WTC11 (cell line): ENCODE measurements at regions not wholly inside any gene's neighbourhood (a gene's known extent, or its start where the extent isn't known, plus 50 kb on each side); places are given as distances from the start of the nearest gene placed in this dataset.

Source experiments
- ATAC-seq: fragments of 200-7000 bp; cut with Tn5 transposase; 2 replicates; pipeline ENCODE4 v1.10.0; 2021; ENCODE audit warnings: mild to moderate bottlenecking, moderate library complexity
- CTCF ChIA-PET: fragments of 300-600 bp; sonication (Branson Sonifier 250); formaldehyde crosslinking; loops from one replicate; lab custom pipeline; 2021; ENCODE audit warnings: antibody characterized with exemption; lab: Charles Lee
- POLR2A ChIA-PET: fragments of 350-600 bp; sonication (Branson Sonifier 250); formaldehyde crosslinking; loops from one replicate; lab custom pipeline; 2021; ENCODE audit warnings: antibody characterized with exemption; lab: Charles Lee
- DNase-seq: peaks from one replicate; pipeline ENCODE4 v3.0.0; 2021; ENCODE audit warnings: low spot score
- H3K27ac Mint-ChIP-seq: 2 replicates; pipeline ENCODE4 v1.8.0; 2021; ENCODE audit warnings: mixed read lengths
- H3K27me3 Mint-ChIP-seq: 2 replicates; pipeline ENCODE4 v1.8.0; 2021; ENCODE audit warnings: low read depth, mild to moderate bottlenecking, moderate library complexity, mixed read lengths
- H3K36me3 Mint-ChIP-seq: 2 replicates; pipeline ENCODE4 v1.8.0; 2021; ENCODE audit warnings: mixed read lengths
- H3K4me1 Mint-ChIP-seq: 2 replicates; pipeline ENCODE4 v1.8.0; 2022; ENCODE audit warnings: mixed read lengths
- H3K4me3 Mint-ChIP-seq: 2 replicates; pipeline ENCODE4 v1.8.0; 2021; ENCODE audit warnings: mild to moderate bottlenecking, moderate library complexity, mixed read lengths
- H3K9me3 Mint-ChIP-seq: 2 replicates; pipeline ENCODE4 v1.8.0; 2021; ENCODE audit warnings: mixed read lengths
- CBFB ChIP-seq: sonication (generic); formaldehyde crosslinking; IDR thresholded peaks from 2 replicates; pipeline ENCODE4 v1.8.1; 2022; ENCODE audit warnings: mild to moderate bottlenecking, low read depth, missing genetic modification reagents
- CREB1 ChIP-seq: sonication (generic); formaldehyde crosslinking; IDR thresholded peaks from 2 replicates; pipeline ENCODE4 v1.8.0; 2023; ENCODE audit warnings: mild to moderate bottlenecking, missing genetic modification reagents
- JAZF1 ChIP-seq: fragments of 250-450 bp; sonication (Bioruptor Pico); IDR thresholded peaks from 2 replicates; pipeline ENCODE4 v1.9.0; 2021; ENCODE audit warnings: moderate library complexity, mild to moderate bottlenecking, inconsistent platforms
- KAT7 ChIP-seq: sonication (generic); formaldehyde crosslinking; IDR thresholded peaks from 2 replicates; pipeline ENCODE4 v1.8.1; 2023; ENCODE audit warnings: missing genetic modification reagents, mild to moderate bottlenecking, borderline replicate concordance
- NFATC4 ChIP-seq: fragments of 250-450 bp; sonication (Bioruptor Pico); IDR thresholded peaks from 2 replicates; pipeline ENCODE4 v1.9.0; 2021; ENCODE audit warnings: mild to moderate bottlenecking
- NFE2L1 ChIP-seq: sonication (generic); formaldehyde crosslinking; IDR thresholded peaks from 2 replicates; pipeline ENCODE4 v1.8.1; 2023; ENCODE audit warnings: missing genetic modification reagents
- OVOL2 ChIP-seq: fragments of 250-450 bp; sonication (Bioruptor Pico); IDR thresholded peaks from 2 replicates; pipeline ENCODE4 v1.9.0; 2021; ENCODE audit warnings: mild to moderate bottlenecking, borderline replicate concordance
- RELA ChIP-seq: sonication (generic); formaldehyde crosslinking; IDR thresholded peaks from 2 replicates; pipeline ENCODE4 v1.8.1; 2022; ENCODE audit warnings: missing genetic modification reagents, mild to moderate bottlenecking, borderline replicate concordance
- SP1 ChIP-seq: sonication (generic); formaldehyde crosslinking; conservative IDR thresholded peaks from 2 replicates; pipeline ENCODE4 v1.8.1; 2022; ENCODE audit warnings: missing genetic modification reagents
- TF ChIP-seq, protein P1 (sequence below): sonication (generic); formaldehyde crosslinking; IDR thresholded peaks from 2 replicates; pipeline ENCODE4 v1.8.0; 2022; ENCODE audit warnings: mild to moderate bottlenecking, missing genetic modification reagents
- TF ChIP-seq, protein P2 (sequence below): fragments of 200-600 bp; IDR thresholded peaks from 2 replicates; pipeline ENCODE4 v1.8.0; 2022; ENCODE audit warnings: antibody characterized with exemption
- TF ChIP-seq, protein P3 (sequence below): fragments of 250-450 bp; sonication (Bioruptor Pico); IDR thresholded peaks from 2 replicates; pipeline ENCODE4 v1.9.0; 2021; ENCODE audit warnings: moderate library complexity, mild to moderate bottlenecking, inconsistent platforms, borderline replicate concordance
- TF ChIP-seq, protein P4 (sequence below): sonication (generic); formaldehyde crosslinking; IDR thresholded peaks from 2 replicates; pipeline ENCODE4 v1.8.1; 2022; ENCODE audit warnings: mild to moderate bottlenecking, missing genetic modification reagents, moderate library complexity, borderline replicate concordance
- TF ChIP-seq, protein P5 (sequence below): fragments of 250-450 bp; sonication (Bioruptor Pico); IDR thresholded peaks from 2 replicates; pipeline ENCODE4 v2.1.2; 2022; ENCODE audit warnings: mild to moderate bottlenecking, moderate library complexity
- TF ChIP-seq, protein P6 (sequence below): sonication (generic); formaldehyde crosslinking; IDR thresholded peaks from 2 replicates; pipeline ENCODE4 v1.8.0; 2022; ENCODE audit warnings: mild to moderate bottlenecking, missing genetic modification reagents
- TF ChIP-seq, protein P7 (sequence below): sonication (generic); formaldehyde crosslinking; IDR thresholded peaks from 2 replicates; pipeline ENCODE4 v1.8.1; 2023; ENCODE audit warnings: mild to moderate bottlenecking, missing genetic modification reagents, moderate library complexity
- TF ChIP-seq, protein P8 (sequence below): sonication (generic); formaldehyde crosslinking; IDR thresholded peaks from 2 replicates; pipeline ENCODE4 v1.8.0; 2022; ENCODE audit warnings: missing genetic modification reagents

DNA sequence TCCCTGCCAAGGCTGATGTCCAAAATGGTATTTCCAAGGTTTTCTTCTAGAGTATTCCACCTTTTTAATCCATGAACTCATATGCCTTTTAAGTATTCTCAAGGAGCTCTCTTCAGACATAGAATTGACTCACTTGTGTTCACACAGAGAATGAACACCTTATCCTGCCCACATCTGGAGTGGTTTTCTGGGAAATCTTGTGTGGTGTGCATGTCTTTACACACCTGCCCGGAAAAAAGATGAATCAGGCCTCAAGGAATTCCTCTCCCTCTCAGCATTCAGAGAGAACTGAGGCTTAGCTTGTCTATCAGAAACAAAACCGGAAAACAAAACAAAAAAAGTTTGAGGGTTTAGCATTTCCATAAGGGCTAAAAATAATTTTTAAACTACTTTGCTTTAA is 148.8 kb downstream of the TFAP2A start (continued):
- TF ChIP-seq, protein P1, sequence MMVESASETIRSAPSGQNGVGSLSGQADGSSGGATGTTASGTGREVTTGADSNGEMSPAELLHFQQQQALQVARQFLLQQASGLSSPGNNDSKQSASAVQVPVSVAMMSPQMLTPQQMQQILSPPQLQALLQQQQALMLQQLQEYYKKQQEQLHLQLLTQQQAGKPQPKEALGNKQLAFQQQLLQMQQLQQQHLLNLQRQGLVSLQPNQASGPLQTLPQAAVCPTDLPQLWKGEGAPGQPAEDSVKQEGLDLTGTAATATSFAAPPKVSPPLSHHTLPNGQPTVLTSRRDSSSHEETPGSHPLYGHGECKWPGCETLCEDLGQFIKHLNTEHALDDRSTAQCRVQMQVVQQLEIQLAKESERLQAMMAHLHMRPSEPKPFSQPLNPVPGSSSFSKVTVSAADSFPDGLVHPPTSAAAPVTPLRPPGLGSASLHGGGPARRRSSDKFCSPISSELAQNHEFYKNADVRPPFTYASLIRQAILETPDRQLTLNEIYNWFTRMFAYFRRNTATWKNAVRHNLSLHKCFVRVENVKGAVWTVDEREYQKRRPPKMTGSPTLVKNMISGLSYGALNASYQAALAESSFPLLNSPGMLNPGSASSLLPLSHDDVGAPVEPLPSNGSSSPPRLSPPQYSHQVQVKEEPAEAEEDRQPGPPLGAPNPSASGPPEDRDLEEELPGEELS (CRISPR knock-in tag) = no peak
- TF ChIP-seq, protein P2, sequence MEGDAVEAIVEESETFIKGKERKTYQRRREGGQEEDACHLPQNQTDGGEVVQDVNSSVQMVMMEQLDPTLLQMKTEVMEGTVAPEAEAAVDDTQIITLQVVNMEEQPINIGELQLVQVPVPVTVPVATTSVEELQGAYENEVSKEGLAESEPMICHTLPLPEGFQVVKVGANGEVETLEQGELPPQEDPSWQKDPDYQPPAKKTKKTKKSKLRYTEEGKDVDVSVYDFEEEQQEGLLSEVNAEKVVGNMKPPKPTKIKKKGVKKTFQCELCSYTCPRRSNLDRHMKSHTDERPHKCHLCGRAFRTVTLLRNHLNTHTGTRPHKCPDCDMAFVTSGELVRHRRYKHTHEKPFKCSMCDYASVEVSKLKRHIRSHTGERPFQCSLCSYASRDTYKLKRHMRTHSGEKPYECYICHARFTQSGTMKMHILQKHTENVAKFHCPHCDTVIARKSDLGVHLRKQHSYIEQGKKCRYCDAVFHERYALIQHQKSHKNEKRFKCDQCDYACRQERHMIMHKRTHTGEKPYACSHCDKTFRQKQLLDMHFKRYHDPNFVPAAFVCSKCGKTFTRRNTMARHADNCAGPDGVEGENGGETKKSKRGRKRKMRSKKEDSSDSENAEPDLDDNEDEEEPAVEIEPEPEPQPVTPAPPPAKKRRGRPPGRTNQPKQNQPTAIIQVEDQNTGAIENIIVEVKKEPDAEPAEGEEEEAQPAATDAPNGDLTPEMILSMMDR = no peak
- TF ChIP-seq, protein P3, sequence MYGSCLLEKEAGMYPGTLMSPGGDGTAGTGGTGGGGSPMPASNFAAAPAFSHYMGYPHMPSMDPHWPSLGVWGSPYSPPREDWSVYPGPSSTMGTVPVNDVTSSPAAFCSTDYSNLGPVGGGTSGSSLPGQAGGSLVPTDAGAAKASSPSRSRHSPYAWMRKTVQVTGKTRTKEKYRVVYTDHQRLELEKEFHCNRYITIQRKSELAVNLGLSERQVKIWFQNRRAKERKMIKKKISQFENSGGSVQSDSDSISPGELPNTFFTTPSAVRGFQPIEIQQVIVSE (CRISPR knock-in tag) = no peak
- TF ChIP-seq NFE2L1 (CRISPR knock-in tag) (no peak), KAT7 (CRISPR knock-in tag) (no peak), CBFB (CRISPR knock-in tag) (no peak), SP1 (CRISPR knock-in tag) (no peak), OVOL2 (CRISPR knock-in tag) (no peak), CREB1 (no peak), JAZF1 (CRISPR knock-in tag) (no peak)
- TF ChIP-seq, protein P4, sequence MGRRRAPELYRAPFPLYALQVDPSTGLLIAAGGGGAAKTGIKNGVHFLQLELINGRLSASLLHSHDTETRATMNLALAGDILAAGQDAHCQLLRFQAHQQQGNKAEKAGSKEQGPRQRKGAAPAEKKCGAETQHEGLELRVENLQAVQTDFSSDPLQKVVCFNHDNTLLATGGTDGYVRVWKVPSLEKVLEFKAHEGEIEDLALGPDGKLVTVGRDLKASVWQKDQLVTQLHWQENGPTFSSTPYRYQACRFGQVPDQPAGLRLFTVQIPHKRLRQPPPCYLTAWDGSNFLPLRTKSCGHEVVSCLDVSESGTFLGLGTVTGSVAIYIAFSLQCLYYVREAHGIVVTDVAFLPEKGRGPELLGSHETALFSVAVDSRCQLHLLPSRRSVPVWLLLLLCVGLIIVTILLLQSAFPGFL = no peak
- TF ChIP-seq, protein P5, sequence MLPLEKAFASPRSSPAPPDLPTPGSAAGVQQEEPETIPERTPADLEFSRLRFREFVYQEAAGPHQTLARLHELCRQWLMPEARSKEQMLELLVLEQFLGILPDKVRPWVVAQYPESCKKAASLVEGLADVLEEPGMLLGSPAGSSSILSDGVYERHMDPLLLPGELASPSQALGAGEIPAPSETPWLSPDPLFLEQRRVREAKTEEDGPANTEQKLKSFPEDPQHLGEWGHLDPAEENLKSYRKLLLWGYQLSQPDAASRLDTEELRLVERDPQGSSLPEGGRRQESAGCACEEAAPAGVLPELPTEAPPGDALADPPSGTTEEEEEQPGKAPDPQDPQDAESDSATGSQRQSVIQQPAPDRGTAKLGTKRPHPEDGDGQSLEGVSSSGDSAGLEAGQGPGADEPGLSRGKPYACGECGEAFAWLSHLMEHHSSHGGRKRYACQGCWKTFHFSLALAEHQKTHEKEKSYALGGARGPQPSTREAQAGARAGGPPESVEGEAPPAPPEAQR (CRISPR knock-in tag) = no peak
- TF ChIP-seq, protein P6, sequence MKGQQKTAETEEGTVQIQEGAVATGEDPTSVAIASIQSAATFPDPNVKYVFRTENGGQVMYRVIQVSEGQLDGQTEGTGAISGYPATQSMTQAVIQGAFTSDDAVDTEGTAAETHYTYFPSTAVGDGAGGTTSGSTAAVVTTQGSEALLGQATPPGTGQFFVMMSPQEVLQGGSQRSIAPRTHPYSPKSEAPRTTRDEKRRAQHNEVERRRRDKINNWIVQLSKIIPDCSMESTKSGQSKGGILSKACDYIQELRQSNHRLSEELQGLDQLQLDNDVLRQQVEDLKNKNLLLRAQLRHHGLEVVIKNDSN (CRISPR knock-in tag) = no peak

DNA sequence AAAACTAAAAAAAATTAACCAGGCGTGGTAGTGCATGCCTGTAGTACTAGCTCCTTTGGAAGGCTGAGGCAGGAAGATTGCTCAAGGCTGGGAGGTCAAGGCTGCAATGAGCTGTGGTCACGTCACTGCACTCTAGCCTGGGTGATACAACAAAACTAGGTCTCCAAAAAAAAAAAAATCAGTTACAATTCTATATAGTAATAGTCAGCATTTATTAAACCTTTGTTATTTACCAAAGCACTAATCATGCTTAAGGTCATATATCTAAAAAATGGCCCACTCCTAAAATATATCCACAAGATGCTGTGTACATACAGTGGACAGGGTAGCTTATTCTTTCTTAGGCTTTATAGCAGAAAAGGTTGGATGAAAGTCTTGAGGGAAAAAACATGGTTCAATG is 152.4 kb downstream of the TFAP2A start:
- Mint-ChIP-seq H3K36me3 (no peaks in the 10 kb centered on the region; the same call in 1 of the 2 replicates), H3K27me3 (no peaks in the 10 kb centered on the region), H3K9me3 (peaks cover 15% of the 10 kb centered on the region), H3K27ac (no peak overlapping the region), H3K4me1 (peaks cover 17% of the 10 kb centered on the region), H3K4me3 (no peak overlapping the region)
- no peak for DNase-seq
- TF ChIP-seq RELA (CRISPR knock-in tag) (no peak), JAZF1 (CRISPR knock-in tag) (no peak), NFATC4 (CRISPR knock-in tag) (no peak)
- TF ChIP-seq, protein P7, sequence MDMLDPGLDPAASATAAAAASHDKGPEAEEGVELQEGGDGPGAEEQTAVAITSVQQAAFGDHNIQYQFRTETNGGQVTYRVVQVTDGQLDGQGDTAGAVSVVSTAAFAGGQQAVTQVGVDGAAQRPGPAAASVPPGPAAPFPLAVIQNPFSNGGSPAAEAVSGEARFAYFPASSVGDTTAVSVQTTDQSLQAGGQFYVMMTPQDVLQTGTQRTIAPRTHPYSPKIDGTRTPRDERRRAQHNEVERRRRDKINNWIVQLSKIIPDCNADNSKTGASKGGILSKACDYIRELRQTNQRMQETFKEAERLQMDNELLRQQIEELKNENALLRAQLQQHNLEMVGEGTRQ (CRISPR knock-in tag) = no peak
- TF ChIP-seq, protein P8, sequence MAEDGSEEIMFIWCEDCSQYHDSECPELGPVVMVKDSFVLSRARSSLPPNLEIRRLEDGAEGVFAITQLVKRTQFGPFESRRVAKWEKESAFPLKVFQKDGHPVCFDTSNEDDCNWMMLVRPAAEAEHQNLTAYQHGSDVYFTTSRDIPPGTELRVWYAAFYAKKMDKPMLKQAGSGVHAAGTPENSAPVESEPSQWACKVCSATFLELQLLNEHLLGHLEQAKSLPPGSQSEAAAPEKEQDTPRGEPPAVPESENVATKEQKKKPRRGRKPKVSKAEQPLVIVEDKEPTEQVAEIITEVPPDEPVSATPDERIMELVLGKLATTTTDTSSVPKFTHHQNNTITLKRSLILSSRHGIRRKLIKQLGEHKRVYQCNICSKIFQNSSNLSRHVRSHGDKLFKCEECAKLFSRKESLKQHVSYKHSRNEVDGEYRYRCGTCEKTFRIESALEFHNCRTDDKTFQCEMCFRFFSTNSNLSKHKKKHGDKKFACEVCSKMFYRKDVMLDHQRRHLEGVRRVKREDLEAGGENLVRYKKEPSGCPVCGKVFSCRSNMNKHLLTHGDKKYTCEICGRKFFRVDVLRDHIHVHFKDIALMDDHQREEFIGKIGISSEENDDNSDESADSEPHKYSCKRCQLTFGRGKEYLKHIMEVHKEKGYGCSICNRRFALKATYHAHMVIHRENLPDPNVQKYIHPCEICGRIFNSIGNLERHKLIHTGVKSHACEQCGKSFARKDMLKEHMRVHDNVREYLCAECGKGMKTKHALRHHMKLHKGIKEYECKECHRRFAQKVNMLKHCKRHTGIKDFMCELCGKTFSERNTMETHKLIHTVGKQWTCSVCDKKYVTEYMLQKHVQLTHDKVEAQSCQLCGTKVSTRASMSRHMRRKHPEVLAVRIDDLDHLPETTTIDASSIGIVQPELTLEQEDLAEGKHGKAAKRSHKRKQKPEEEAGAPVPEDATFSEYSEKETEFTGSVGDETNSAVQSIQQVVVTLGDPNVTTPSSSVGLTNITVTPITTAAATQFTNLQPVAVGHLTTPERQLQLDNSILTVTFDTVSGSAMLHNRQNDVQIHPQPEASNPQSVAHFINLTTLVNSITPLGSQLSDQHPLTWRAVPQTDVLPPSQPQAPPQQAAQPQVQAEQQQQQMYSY (CRISPR knock-in tag) = no peak
- CTCF ChIA-PET = no interaction called here
- ATAC-seq = no peak
- POLR2A ChIA-PET = interaction anchor here (0.7 kb wide), 1 partner anchor 74 kb away, joined by 3 read pairs; no protein-coding TSS in a partner anchor
